DND-41 (cell line): ENCODE measurements at regions not wholly inside any gene's neighbourhood (a gene's known extent, or its start where the extent isn't known, plus 50 kb on each side); places are given as distances from the start of the nearest gene placed in this dataset.

Experiments used
- ATAC-seq: fragments of 200-7000 bp; cut with Tn5 transposase; 3 replicates; pipeline ENCODE4 v1.9.1; 2021; ENCODE audit warnings: low read depth; ENCODE audit not compliant: insufficient read depth
- DNase-seq: peaks from one replicate; pipeline ENCODE4 v3.0.0-alpha.2; 2020
- H2AFZ ChIP-seq: 2 replicates; pipeline ENCODE4 v1.6.0; 2012; ENCODE audit warnings: low read depth, low read length
- H3K27ac ChIP-seq: 2 replicates; pipeline ENCODE4 v1.5.1; 2012; ENCODE audit warnings: low read length, inconsistent platforms
- H3K27me3 ChIP-seq: fragments of 200-600 bp; sonication (generic); 2 replicates; pipeline ENCODE4 v1.6.0; 2012; ENCODE audit warnings: low read length, mild to moderate bottlenecking, inconsistent platforms; ENCODE audit not compliant: insufficient read depth, poor library complexity
- H3K36me3 ChIP-seq: 2 replicates; pipeline ENCODE4 v1.5.1; 2012; ENCODE audit warnings: low read length, inconsistent platforms; ENCODE audit not compliant: insufficient read depth
- H3K4me1 ChIP-seq: 2 replicates; pipeline ENCODE4 v1.5.1; 2012; ENCODE audit warnings: mild to moderate bottlenecking, low read length; ENCODE audit not compliant: insufficient read depth
- H3K4me2 ChIP-seq: 2 replicates; pipeline ENCODE4 v1.6.0; 2012; ENCODE audit warnings: mild to moderate bottlenecking, moderate library complexity, low read length, inconsistent platforms; ENCODE audit not compliant: insufficient read depth
- H3K4me3 ChIP-seq, 2 experiments: fragments of 200-600 bp in 1 of 2; shearing (Covaris generic) in 1 of 2; 2 replicates each; pipeline ENCODE4 v1.5.1; 2012 to 2016; ENCODE audit warnings: inconsistent platforms in 2 of 2, low read length in 2 of 2, mild to moderate bottlenecking in 2 of 2, low read depth in 1 of 2, moderate library complexity in 1 of 2
- H3K79me2 ChIP-seq: 2 replicates; pipeline ENCODE4 v1.6.0; 2012; ENCODE audit warnings: low read length, inconsistent platforms; ENCODE audit not compliant: insufficient read depth
- H3K9ac ChIP-seq: 2 replicates; pipeline ENCODE4 v1.6.0; 2012; ENCODE audit warnings: low read depth, mild to moderate bottlenecking, inconsistent platforms, low read length, moderate library complexity
- H3K9me3 ChIP-seq: 2 replicates; pipeline ENCODE4 v1.5.1; 2012; ENCODE audit warnings: low read length, moderate library complexity, mild to moderate bottlenecking, inconsistent platforms; ENCODE audit not compliant: insufficient read depth, severe bottlenecking
- H4K20me1 ChIP-seq: 2 replicates; pipeline ENCODE4 v1.6.0; 2012; ENCODE audit warnings: low read length; ENCODE audit not compliant: insufficient read depth
- EZH2 ChIP-seq: IDR thresholded peaks from 3 replicates; pipeline ENCODE4 v1.6.1; 2012; ENCODE audit warnings: borderline replicate concordance, low read depth, mild to moderate bottlenecking, moderate library complexity, low read length, inconsistent platforms; ENCODE audit not compliant: severe bottlenecking
- TF ChIP-seq, protein P1 (sequence below): IDR thresholded peaks from 2 replicates; pipeline ENCODE4 v1.5.1; 2012; ENCODE audit warnings: borderline replicate concordance, low read length, moderate library complexity, mild to moderate bottlenecking; ENCODE audit not compliant: poor library complexity, severe bottlenecking; ENCODE audit errors: extremely low read depth

DNA sequence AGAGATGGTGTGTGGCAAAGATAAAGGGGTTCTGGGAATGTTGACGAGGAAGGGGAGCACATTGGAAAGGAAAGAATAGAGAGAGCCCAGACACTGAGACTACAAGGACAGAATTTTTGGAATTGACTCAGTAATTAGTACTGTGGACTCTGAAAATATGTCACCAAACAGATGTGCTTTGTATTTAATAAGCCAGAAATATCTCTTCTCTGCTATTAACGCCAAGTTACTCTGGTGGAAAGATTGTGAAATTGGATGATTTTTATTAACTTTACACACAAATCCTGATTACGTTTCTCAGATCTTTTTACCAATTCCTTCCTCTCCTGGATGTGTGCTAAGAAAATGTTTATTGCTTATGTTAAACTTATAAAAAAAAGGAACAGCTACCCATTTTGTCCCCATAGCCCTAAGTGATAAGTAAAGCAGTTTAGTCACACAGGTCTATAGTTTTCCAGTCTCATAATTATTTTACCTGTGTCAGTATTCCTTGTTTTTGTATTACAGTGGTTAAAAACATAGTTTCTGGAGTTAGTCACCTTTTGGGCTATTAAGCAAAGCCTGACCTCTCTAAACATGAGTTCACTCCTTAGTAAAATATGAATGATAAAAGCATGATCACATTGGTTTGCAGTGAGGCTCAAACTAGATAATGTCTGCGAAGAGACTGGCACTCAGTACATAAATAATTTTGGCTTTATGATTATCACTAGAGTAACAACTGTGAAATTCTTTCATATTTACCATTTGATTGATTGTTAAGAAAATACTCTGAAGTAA lies 1068.3 kb downstream of the STIM2 start:
- Histone ChIP-seq H2AFZ (no peak overlapping the region), H3K4me2 (no peak overlapping the region), H3K4me3 (no peak overlapping the region)

DNA sequence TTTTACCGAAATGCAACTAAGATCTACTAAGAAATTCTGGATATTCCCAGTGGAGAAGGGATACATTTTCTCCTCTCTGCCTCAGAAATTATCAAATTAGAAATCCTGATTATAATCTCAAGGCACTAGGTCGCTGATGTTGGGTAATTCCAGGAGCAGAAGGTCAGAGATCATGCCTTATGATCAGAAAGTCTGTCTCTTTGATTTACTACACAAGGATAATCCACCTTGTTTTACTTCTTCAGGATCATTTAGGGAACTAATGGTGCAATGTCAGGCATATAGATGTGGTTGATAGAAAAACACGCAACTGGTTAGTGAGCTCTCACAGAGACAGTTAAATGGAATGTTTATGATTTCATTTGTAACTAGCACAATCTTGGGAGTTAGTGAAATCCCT lies 1069.7 kb downstream of the STIM2 start:
- no peaks in the 10 kb centered on the region for H3K36me3 ChIP-seq
- no peak overlapping the region for H3K27ac ChIP-seq
- no peak overlapping the region for H3K4me3 ChIP-seq
- no peak overlapping the region for H3K4me2 ChIP-seq
- H3K27me3 ChIP-seq: no peaks in the 10 kb centered on the region
- no peaks in the 10 kb centered on the region for H3K4me1 ChIP-seq
- no peak for DNase-seq
- no peak overlapping the region for H2AFZ ChIP-seq
- ATAC-seq: no peak
- TF ChIP-seq EZH2: no peak
- TF ChIP-seq, protein P1, sequence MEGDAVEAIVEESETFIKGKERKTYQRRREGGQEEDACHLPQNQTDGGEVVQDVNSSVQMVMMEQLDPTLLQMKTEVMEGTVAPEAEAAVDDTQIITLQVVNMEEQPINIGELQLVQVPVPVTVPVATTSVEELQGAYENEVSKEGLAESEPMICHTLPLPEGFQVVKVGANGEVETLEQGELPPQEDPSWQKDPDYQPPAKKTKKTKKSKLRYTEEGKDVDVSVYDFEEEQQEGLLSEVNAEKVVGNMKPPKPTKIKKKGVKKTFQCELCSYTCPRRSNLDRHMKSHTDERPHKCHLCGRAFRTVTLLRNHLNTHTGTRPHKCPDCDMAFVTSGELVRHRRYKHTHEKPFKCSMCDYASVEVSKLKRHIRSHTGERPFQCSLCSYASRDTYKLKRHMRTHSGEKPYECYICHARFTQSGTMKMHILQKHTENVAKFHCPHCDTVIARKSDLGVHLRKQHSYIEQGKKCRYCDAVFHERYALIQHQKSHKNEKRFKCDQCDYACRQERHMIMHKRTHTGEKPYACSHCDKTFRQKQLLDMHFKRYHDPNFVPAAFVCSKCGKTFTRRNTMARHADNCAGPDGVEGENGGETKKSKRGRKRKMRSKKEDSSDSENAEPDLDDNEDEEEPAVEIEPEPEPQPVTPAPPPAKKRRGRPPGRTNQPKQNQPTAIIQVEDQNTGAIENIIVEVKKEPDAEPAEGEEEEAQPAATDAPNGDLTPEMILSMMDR: no peak
- H4K20me1 ChIP-seq: no peaks in the 10 kb centered on the region
- H3K79me2 ChIP-seq: no peaks in the 10 kb centered on the region
- no peaks in the 10 kb centered on the region for H3K9me3 ChIP-seq
- H3K9ac ChIP-seq: no peak overlapping the region

More for the DNA sequence above, 1068.3 kb downstream of the STIM2 start:
- no peaks in the 10 kb centered on the region for H3K4me1 ChIP-seq
- H3K79me2 ChIP-seq: no peaks in the 10 kb centered on the region
- H3K9ac ChIP-seq: no peak overlapping the region
- H3K9me3 ChIP-seq: no peaks in the 10 kb centered on the region
- no peaks in the 10 kb centered on the region for H4K20me1 ChIP-seq
- no peaks in the 10 kb centered on the region for H3K27me3 ChIP-seq
- TF ChIP-seq, protein P1: no peak
- no peak for TF ChIP-seq EZH2
- no peaks in the 10 kb centered on the region for H3K36me3 ChIP-seq
- no peak for ATAC-seq
- no peak overlapping the region for H3K27ac ChIP-seq
- DNase-seq: no peak

DNA sequence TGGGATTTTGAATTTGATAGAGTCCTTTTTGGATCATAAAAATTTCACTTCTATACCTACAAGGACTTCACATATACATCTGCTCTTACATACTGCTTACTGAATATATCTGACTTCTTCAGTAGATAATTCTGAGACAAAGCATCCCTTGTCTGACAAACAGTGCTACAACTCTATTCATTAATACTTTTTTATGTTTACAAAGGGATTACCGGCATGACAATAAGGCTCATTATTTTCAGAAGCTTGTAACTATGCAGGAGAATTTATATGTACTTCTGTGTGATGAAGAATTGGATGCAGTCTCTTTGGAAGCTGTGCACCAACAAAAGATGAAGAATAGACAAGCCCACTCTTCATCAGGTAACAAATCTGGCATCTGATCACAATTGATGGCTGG lies 1070.3 kb downstream of the STIM2 start:
- no peaks in the 10 kb centered on the region for H4K20me1 ChIP-seq
- DNase-seq (no peak), ATAC-seq (no peak)
- H3K9me3 ChIP-seq: no peaks in the 10 kb centered on the region
- no peaks in the 10 kb centered on the region for H3K36me3 ChIP-seq
- no peak overlapping the region for H3K27ac ChIP-seq
- no peak overlapping the region for H2AFZ ChIP-seq
- H3K4me2 ChIP-seq: no peak overlapping the region
- no peaks in the 10 kb centered on the region for H3K27me3 ChIP-seq
- H3K9ac ChIP-seq: no peak overlapping the region
- no peaks in the 10 kb centered on the region for H3K79me2 ChIP-seq
- H3K4me1 ChIP-seq: no peaks in the 10 kb centered on the region
- H3K4me3 ChIP-seq: no peak overlapping the region
- no peak for TF ChIP-seq EZH2
- TF ChIP-seq, protein P1: no peak

DNA sequence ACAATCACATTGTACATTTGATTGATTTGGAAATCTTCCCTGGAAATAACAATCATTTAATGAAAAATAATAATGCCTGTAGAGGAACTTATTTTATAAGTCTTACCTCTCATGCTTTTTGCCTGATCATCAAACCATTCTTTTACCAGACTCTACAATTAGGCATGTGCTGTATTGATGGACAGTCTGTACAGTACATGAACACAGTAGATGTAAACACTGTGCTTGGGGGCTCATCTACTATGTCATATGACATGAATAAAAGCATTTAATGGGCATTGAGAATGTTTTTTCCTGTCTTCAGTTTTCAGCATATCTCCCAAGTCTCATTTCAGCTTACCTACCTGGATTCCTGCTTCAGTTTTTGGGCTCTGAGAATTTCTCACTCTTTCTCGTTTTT lies 1070.9 kb downstream of the STIM2 start:
- H3K79me2 ChIP-seq: no peaks in the 10 kb centered on the region
- no peak overlapping the region for H2AFZ ChIP-seq
- H3K4me1 ChIP-seq: no peaks in the 10 kb centered on the region
- ATAC-seq (no peak), DNase-seq (no peak)
- H3K9ac ChIP-seq: no peak overlapping the region
- no peak overlapping the region for H3K27ac ChIP-seq
- TF ChIP-seq EZH2: no peak
- TF ChIP-seq, protein P1: no peak
- no peaks in the 10 kb centered on the region for H3K36me3 ChIP-seq
- H4K20me1 ChIP-seq: no peaks in the 10 kb centered on the region
- H3K4me2 ChIP-seq: no peak overlapping the region
- H3K4me3 ChIP-seq: no peak overlapping the region
- H3K27me3 ChIP-seq: no peaks in the 10 kb centered on the region
- no peaks in the 10 kb centered on the region for H3K9me3 ChIP-seq
